Vagina (tissue), 2 donors: ENCODE measurements at regions not wholly inside any gene's neighbourhood (a gene's known extent, or its start where the extent isn't known, plus 50 kb on each side); places are given as distances from the start of the nearest gene placed in this dataset.

Experiments used
- POLR2AphosphoS5 ChIP-seq, 2 donors: sonication (generic); formaldehyde crosslinking; IDR thresholded peaks; one replicate each; pipeline ENCODE4 v1.9.0; 2017; ENCODE audit warnings: antibody characterized with exemption in 2 of 2, mild to moderate bottlenecking in 2 of 2, low read depth in 1 of 2; ENCODE audit not compliant: insufficient read depth in 1 of 2
- TF ChIP-seq, protein P1 (sequence below), 3 experiments: fragments of 450-650 bp in 2 of 3; fragments of 200-600 bp in 1 of 3; sonication (generic) in 1 of 3; IDR thresholded peaks; one replicate each; pipeline ENCODE4 v1.5.1; 2017 to 2019; ENCODE audit warnings: antibody characterized with exemption in 3 of 3, mild to moderate bottlenecking in 2 of 3, moderate library complexity in 2 of 3

DNA sequence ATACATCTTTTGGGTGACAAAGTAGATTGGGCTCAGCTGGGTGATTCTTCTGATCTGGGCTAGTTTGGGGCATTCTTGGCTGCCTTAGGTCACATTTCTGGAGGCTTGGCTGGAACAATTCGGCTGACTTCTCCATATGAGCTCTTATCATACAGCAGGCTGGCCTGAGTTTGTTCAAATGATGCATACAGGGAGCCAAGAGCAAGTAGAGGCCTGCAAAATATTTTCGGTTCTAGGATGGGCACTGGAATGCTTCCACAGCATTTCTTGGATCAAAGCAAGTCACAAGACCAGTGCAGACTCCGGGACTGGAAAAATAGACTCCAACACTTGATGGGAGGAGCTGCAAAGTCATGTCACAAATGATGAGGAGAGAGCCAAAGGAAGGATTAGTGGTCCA lies 98.4 kb downstream of the SCG2 start:
- TF ChIP-seq, protein P1, sequence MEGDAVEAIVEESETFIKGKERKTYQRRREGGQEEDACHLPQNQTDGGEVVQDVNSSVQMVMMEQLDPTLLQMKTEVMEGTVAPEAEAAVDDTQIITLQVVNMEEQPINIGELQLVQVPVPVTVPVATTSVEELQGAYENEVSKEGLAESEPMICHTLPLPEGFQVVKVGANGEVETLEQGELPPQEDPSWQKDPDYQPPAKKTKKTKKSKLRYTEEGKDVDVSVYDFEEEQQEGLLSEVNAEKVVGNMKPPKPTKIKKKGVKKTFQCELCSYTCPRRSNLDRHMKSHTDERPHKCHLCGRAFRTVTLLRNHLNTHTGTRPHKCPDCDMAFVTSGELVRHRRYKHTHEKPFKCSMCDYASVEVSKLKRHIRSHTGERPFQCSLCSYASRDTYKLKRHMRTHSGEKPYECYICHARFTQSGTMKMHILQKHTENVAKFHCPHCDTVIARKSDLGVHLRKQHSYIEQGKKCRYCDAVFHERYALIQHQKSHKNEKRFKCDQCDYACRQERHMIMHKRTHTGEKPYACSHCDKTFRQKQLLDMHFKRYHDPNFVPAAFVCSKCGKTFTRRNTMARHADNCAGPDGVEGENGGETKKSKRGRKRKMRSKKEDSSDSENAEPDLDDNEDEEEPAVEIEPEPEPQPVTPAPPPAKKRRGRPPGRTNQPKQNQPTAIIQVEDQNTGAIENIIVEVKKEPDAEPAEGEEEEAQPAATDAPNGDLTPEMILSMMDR (IDR thresholded peaks at IDR 0.05), result no peak
- no peak for TF ChIP-seq POLR2AphosphoS5 (IDR thresholded peaks at IDR 0.05; ENCODE audit: insufficient read depth in 1 of 2, low read depth in 1 of 2)
